ENCODE measurements at regions not wholly inside any gene's neighbourhood (a gene's known extent, or its start where the extent isn't known, plus 50 kb on each side); places are given as distances from the start of the nearest gene placed in this dataset.

DNA sequence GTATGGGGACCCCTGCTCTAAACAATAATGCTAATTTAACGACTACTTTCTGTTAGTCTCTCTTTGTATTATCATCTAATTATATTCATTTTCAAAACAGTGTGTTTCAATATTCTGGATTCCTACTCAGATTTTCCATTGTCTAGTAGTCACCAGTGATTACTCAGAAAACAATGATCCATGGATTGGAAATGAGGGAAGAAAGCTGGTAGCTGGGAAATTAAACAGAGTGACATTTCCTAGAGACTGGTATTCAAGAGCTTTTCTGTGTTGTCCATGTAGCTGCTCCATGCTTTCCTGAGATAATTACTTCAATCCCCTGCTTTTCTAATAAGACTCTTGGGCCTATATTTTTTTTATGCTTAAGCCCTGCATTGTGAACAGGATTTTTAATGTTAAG lies 1862.1 kb upstream of the C9orf72 start:
- H3K9ac ChIP-seq (ENCODE audit: insufficient read depth, low read depth, low read length), result no peak overlapping the region
- intact Hi-C loops (cut with micrococcal nuclease; ENCODE audit: unreplicated experiment) (no loop called here), in situ Hi-C loops (cut with HindIII; ENCODE audit: extremely low pct_ligation_motif_present, low pct_unique_long_range_greater_than_20kb) (no loop called here)
- no peaks in the 10 kb centered on the region for H4K20me1 ChIP-seq (ENCODE audit: insufficient read depth, low read length)
- POLR2A ChIA-PET, result no interaction called here
- CTCF ChIA-PET (ENCODE audit: low intra/inter-chr PET ratio, low total read pairs), result no interaction called here
- no peak overlapping the region for H3K4me3 ChIP-seq (replicated peaks in 1 of 3; ENCODE audit: insufficient read depth in 1 of 3, low read depth in 2 of 3, low read length in 3 of 3)
- H3K36me3 ChIP-seq (replicated peaks in 1 of 2; ENCODE audit: control insufficient read depth in 1 of 2, insufficient read depth in 2 of 2, low read length in 2 of 2), result no peaks in the 10 kb centered on the region
- no peaks in the 10 kb centered on the region for H3K79me2 ChIP-seq (ENCODE audit: insufficient read depth, low read length)
- WGBS (ENCODE audit: low lambda C conversion rate), result 0% methylated on average over 1 of the region's 1 CpG
- no peak overlapping the region for H3K27ac ChIP-seq (ENCODE audit: extremely low read length, insufficient read depth, low read length)
- ATAC-seq (no peak), FAIRE-seq (no peak), DNase-seq (ENCODE audit: low spot score) (no peak)
- no peak overlapping the region for H3K4me2 ChIP-seq (ENCODE audit: low read depth, low read length)
- no peak overlapping the region for H2AFZ ChIP-seq (ENCODE audit: low read length)
- H3K4me1 ChIP-seq (ENCODE audit: insufficient read depth, low read length), result no peaks in the 10 kb centered on the region
- H3K9me3 ChIP-seq (ENCODE audit: low read length), result no peaks in the 10 kb centered on the region
- H3K27me3 ChIP-seq (ENCODE audit: control insufficient read depth in 1 of 2, insufficient read depth in 2 of 2, low read length in 2 of 2), result no peaks in the 10 kb centered on the region
- BruUV-seq (replicated peaks), result no TSS peak
- no peak for TF ChIP-seq BCL6 (CRISPR knock-in tag; IDR thresholded peaks at IDR 0.05)

DNA sequence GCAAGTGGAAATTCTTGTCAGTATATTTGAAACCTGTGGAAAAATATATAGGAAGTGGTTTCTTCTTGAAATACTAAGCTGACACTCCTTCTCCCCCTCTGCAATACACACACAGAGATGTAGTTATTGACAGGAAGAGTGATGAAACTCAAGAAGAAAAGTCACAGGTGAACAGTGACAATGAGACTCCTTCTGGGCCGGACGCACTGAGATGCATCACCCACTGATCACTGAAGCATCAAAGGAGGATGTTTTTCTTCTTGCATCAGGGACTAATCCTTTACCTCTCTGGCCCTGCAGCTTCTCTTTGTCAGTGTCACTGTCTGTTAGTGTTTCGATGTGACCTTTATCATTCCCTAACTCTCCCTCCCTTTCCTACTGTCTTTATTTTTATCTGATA lies 1864.2 kb upstream of the C9orf72 start:
- Histone ChIP-seq H3K4me1 (ENCODE audit: insufficient read depth, low read length) (no peaks in the 10 kb centered on the region), H3K9me3 (ENCODE audit: low read length) (no peaks in the 10 kb centered on the region), H3K4me2 (ENCODE audit: low read depth, low read length) (no peak overlapping the region), H3K79me2 (ENCODE audit: insufficient read depth, low read length) (no peaks in the 10 kb centered on the region), H3K27ac (ENCODE audit: extremely low read length, insufficient read depth, low read length) (no peak overlapping the region), H3K4me3 (replicated peaks in 1 of 3; ENCODE audit: insufficient read depth in 1 of 3, low read depth in 2 of 3, low read length in 3 of 3) (no peak overlapping the region), H3K27me3 (ENCODE audit: control insufficient read depth in 1 of 2, insufficient read depth in 2 of 2, low read length in 2 of 2) (no peaks in the 10 kb centered on the region), H3K9ac (ENCODE audit: insufficient read depth, low read depth, low read length) (no peak overlapping the region), H4K20me1 (ENCODE audit: insufficient read depth, low read length) (no peaks in the 10 kb centered on the region), H2AFZ (ENCODE audit: low read length) (no peak overlapping the region), H3K36me3 (replicated peaks in 1 of 2; ENCODE audit: control insufficient read depth in 1 of 2, insufficient read depth in 2 of 2, low read length in 2 of 2) (no peaks in the 10 kb centered on the region)
- intact Hi-C loops (cut with micrococcal nuclease; ENCODE audit: unreplicated experiment), result no loop called here
- WGBS (ENCODE audit: low lambda C conversion rate), result 22% methylated on average over 3 of the region's 3 CpGs
- no TSS peak for BruUV-seq (replicated peaks)
- ChIA-PET POLR2A (no interaction called here), CTCF (ENCODE audit: low intra/inter-chr PET ratio, low total read pairs) (no interaction called here)
- DNase-seq (ENCODE audit: low spot score) (no peak), ATAC-seq (no peak), FAIRE-seq (no peak)
- no peak for TF ChIP-seq ZNF282 (IDR thresholded peaks at IDR 0.05; ENCODE audit: partially characterized antibody)
- TF ChIP-seq, protein P1, sequence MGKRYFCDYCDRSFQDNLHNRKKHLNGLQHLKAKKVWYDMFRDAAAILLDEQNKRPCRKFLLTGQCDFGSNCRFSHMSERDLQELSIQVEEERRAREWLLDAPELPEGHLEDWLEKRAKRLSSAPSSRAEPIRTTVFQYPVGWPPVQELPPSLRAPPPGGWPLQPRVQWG (CRISPR knock-in tag; IDR thresholded peaks at IDR 0.05; ENCODE audit: borderline replicate concordance, low read depth), result no peak
- no peak for TF ChIP-seq ZNF766 (CRISPR knock-in tag; IDR thresholded peaks at IDR 0.05; ENCODE audit: borderline replicate concordance)
- TF ChIP-seq GTF2F1 (IDR thresholded peaks at IDR 0.05; ENCODE audit: low read length), result no peak
- TF ChIP-seq, protein P2, sequence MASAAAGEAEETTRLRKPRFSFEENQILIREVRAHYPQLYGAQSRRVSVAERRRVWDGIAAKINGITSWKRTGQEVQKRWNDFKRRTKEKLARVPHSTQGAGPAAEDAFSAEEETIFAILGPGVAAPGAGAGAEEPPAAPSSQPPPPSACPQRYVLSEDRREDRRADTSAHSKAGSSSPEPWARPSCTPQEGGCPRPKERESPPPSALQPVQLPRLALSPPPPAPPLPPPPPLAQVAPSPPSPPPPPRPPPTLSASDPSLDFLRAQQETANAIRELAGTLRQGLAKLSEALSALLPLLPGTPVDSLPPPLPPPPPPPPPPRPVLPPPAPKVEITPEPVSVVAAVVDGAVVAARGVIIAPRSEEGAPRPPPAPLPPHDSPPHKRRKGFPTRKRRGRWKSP (CRISPR knock-in tag; IDR thresholded peaks at IDR 0.05), result no peak
- TF ChIP-seq, protein P3, sequence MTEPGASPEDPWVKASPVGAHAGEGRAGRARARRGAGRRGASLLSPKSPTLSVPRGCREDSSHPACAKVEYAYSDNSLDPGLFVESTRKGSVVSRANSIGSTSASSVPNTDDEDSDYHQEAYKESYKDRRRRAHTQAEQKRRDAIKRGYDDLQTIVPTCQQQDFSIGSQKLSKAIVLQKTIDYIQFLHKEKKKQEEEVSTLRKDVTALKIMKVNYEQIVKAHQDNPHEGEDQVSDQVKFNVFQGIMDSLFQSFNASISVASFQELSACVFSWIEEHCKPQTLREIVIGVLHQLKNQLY (CRISPR knock-in tag; IDR thresholded peaks at IDR 0.05), result no peak
- no peak for TF ChIP-seq YY1 (IDR thresholded peaks at IDR 0.05; ENCODE audit: insufficient read depth, insufficient replicate concordance, low read depth, low read length)
- TF ChIP-seq ZNF260 (CRISPR knock-in tag; IDR thresholded peaks at IDR 0.05; ENCODE audit: borderline replicate concordance, low read depth), result no peak
- TF ChIP-seq ZNF816 (CRISPR knock-in tag; IDR thresholded peaks at IDR 0.05; ENCODE audit: borderline replicate concordance), result no peak
- in situ Hi-C loops (cut with HindIII; ENCODE audit: extremely low pct_ligation_motif_present, low pct_unique_long_range_greater_than_20kb), result no loop called here
